Epidermal melanocyte (primary cell): ENCODE measurements at regions not wholly inside any gene's neighbourhood (a gene's known extent, or its start where the extent isn't known, plus 50 kb on each side); places are given as distances from the start of the nearest gene placed in this dataset.
"Not testable (repeated sequence)": the region's sequence is repeated elsewhere in the genome, so short reads cannot be mapped to it uniquely, and the experiment has no call there.

Experiments used
- DNase-seq: peaks from one replicate; pipeline ENCODE4 v3.0.0; 2011; ENCODE audit warnings: low spot score; ENCODE audit not compliant: insufficient read length

GRCh38 chr16:87045466-87046216 is 271.6 kb downstream of the C16orf95 start:
- no peak for DNase-seq

DNA sequence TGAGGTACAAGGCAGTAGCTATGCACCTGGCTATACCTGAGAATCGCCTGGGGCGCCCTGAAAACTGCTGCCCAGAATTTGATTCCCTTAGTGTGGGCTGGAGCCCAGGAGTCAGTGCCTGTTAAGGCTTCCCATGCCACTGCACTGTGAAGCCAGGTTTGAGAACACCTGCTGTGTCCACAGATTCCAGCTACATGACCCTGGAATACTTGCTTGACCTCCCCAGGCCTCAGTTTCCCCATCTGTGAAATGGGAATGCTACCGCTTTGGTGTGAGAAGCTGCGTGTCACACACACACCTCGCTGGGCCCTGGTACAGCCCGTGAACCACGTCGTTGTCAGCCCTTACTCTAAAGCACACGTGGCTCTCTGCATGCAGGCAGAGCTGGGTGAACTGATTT is 271.0 kb downstream of the C16orf95 start:
- DNase-seq = no peak

DNA sequence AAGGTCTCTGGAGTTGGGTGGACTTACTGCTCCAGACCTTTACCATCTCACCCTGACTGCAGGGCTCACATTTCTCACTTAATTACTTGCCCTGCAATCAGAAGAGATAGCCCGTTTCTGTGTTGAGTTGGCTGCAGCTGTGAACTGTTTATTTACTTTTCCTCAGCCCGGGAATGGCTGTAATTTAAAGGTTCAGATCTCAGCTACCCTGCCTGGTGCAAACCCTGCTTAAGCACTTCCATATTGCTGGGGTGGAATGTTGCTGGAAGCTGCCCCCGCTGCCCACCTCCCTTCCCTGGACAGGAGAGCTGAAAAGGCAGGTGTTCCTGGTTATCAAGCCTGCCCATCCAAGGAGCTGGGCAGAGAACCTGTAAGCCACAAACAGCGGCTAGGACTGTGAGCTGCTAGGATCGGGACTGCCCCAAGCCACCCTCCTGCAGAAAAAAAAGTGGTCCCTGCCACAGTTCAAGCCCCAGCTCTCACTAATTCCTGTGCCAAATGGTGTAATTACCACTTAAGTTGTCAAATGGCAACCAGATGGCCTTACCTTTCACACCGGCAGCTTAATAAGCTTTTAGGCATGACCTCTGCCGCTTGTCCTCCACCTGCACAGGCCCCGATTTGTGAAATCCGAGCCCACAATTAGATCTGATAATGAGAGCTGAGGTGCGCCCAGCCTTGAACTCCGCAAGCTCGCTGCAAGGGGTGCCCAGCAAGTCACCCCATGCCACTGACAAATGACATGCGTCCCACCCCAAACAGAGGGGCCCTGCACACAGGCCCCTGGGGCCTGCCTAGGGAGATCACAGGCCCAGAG is 269.8 kb downstream of the C16orf95 start:
- DNase-seq = no peak

- DNase-seq = no peak
Observed at GRCh38 chr16:87048038-87048729, 269.0 kb downstream of the C16orf95 start.

GRCh38 chr16:87048730-87049115 is 268.5 kb downstream of the C16orf95 start:
- DNase-seq = no peak

DNA sequence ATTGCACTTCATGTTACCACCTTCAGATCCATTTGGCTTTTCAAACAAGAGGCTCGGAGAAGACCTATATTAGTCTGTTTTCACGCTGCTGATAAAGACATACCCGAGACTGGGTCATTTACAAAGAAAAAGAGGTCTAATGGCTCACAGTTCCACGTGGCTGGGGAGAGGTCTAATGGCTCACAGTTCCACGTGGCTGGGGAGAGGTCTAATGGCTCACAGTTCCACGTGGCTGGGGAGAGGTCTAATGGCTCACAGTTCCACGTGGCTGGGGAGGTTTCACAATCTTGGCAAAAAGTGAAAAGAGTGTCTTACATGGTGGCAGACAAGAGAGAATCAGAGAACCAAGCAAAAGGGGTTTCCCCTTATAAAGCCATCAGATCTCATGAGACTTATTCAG is 268.0 kb downstream of the C16orf95 start:
- not testable (repeated sequence) for DNase-seq

DNA sequence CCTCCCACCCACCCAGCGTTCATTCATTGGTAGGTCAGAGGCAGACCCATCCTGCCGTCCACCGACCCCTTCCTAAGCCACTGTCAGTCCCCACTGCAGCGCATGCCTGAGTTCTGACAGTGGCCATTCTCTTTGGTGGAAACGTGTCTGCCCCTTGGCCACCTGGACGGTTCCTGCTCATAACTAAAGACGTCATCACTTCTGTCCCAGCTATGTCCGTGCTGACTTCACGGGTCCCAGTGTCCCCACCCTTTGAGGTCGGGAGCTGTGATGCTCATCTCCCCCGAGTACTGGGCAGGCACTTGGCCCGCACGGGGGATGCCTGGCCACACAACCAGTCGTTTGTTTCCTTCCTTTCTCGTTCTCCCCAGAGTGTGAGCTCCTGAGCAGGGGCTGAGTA is 267.1 kb downstream of the C16orf95 start:
- no peak for DNase-seq

GRCh38 chr16:87051526-87052320 is 265.5 kb downstream of the C16orf95 start:
- no peak for DNase-seq

DNA sequence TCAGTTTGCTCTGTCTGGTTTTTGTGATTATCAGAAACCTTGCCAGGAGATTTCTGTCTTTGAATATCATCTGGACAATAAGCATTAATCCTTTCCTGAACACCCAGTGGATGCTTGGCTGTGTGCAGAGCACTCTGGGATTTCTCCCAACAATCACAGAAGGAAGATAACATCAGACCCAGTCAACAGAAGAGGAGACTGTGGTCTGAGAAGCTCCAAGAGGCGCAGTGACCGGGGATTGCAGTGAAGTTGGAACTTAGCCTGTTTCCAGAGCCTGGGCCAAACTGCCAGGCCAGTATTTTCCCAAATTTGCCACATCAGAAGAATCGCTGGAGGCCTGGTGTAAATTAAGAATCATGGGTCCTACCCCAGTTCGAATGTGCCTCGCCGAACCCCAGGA is 264.7 kb downstream of the C16orf95 start:
- DNase-seq = no peak

GRCh38 chr16:87053016-87053982 is 263.9 kb downstream of the C16orf95 start:
- no peak for DNase-seq

- DNase-seq = no peak
Observed at GRCh38 chr16:87054154-87054553, 263.0 kb downstream of the C16orf95 start.

DNA sequence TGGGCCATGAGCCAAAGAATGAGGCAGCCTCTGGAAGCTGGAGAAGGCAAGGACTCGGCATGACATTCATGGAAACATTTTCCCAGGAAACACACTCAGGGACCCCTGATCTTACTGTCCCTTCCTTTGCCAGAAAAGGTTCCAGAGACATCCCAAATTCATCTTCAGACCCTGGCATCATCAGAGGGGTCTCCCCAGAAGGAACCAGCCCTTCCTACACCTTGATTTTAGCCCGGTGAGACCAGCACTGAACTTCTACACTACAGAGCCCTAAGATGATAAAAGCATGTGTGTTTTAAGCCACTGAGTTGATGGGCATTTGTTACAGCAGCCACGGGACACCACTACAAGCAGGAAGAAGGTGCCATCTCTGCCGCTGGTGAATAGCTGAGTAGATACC is 262.3 kb downstream of the C16orf95 start:
- no peak for DNase-seq

GRCh38 chr16:87056083-87056482 is 261.1 kb downstream of the C16orf95 start:
- DNase-seq = no peak

- DNase-seq = no peak
Observed at GRCh38 chr16:87056551-87056950, 260.6 kb downstream of the C16orf95 start.

DNA sequence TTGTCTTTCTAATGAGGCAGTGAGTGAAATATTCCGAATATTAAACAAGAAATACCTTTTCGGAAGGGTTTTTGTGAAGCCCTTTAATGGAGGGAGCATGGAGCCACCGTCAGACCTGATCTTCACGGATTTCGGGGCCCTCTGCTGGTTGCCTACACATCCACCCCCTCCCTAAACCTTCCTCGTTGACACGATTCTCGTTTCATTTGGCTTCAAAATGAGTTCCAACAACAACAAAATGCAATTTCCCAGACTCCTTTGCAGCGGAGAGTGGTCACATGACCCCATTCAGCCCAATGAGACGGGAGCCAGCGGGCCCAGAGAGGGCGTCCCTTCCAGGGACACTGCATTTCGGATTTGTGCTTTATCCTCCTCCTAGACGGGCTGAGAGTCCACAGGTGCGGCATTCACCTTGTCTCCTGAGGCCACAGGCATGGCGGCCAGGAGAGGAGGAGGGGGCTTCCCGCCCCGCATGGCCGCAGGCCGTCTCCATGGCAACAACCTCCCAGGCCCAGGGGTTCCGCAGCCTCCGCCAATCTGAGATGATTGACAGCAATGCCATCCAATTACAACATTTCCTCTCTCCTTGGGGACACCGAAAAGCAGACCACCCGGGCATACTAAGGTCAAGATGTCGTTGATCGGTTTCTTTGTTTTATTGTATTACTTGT is 259.8 kb downstream of the C16orf95 start:
- no peak for DNase-seq

DNA sequence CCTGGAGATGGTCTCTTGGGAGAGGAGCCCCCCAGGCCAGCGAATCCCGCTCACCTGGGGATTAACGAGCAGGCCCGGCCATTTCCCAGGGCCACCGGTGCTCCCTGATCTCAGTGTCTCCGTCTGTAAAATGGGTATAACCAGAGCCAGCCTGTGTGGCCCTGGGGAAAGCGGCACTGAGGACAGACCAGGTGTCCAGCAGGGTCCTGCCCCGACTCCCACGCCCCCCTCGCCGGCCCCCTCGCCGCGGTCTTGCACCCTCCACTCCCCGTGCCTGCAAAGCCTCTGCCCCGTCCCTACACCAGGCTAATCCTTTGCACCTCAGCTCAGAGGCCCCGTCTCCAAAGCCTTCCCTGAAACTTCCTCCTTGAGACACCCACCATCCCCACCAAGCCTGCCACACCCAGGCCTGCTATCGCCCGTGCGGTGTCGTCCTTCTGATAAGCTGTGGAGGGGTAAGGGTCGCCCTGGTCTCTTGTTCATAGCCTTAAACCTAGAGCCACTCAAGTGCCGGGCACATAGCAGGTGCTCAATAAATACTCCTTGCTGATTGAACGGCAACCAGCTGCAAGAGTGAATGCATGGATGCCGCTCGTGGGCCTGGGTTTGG is 259.1 kb downstream of the C16orf95 start:
- DNase-seq = no peak

GRCh38 chr16:87058728-87059250 is 258.4 kb downstream of the C16orf95 start:
- no peak for DNase-seq

DNA sequence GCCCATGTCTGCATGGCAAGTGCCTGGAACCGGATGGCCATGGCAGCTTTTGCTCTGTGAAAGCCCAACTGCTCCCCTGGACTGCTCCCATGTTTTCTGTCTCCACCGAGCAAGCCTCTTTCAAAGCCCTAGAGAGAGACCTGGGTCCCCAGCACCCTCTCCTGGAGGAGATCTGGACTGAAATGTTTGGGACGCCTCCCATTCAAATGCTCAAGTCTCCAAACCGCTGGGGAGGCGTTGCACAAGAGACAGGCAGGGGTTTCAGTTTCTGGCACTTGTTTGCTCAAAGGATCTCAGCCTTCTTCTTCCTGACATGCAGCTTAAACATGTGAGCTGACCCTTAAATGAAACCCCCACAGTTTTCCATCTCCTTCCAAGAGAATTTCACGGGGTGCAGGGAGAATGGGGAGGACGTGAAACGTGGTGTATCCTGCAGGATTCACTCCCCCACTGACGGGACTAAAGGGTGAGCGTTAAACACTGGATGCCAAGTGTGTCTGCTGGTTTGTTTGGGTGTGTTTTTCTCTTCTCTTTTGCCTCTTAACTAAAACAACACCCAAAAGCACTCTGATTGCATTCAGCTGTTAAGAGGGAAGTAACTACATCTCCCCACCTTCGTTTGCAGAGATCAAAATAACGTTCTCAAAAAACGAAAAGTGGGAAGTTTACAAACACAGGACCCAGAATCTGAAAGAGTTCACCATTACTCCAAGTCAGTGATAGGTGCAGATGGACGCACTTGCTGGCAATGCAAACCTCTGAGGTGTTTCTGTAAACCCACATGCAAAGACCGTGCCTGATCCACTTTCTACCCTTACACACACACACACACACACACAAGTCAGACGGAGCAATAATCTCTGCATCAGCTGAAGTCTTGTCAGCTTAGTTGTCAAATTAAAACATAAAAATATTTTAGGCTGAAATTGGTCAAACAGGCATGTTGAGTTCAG is 256.9 kb downstream of the C16orf95 start:
- no peak for DNase-seq
